Glomerular visceral epithelial cell (primary cell): ENCODE measurements at regions not wholly inside any gene's neighbourhood (a gene's known extent, or its start where the extent isn't known, plus 50 kb on each side); places are given as distances from the start of the nearest gene placed in this dataset.
A peak's percentile ranks its signal among the peaks of the same experiment; 100 is the strongest.

Experiments used
- DNase-seq: peaks from one replicate; pipeline ENCODE4 v3.0.0-alpha.2; 2016; ENCODE audit errors: extremely low spot score

GRCh38 chr6:44500074-44500473 lies 112.6 kb downstream of the CDC5L start:
- no peak for DNase-seq

DNA sequence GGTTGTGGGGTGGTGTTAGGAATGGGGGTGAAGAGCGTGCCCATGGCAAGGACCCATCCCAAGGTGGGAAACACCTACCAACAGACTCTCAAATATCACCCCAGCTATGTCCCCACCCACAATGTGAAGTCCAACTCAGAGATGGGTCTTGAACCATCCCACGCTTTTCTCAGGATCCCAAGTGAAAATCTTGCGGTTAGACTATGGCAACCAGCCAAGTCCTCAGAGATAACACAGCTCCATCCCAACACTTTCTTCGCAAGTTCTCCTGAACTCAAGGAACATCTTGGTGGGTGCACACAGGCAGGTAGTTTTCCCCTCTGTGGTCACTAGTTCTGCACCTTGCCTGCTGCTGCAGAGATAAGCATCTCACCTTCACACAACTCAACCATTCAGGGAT lies 116.0 kb downstream of the CDC5L start:
- DNase-seq = no peak

- no peak for DNase-seq
Observed at GRCh38 chr6:44504301-44504791, 116.8 kb downstream of the CDC5L start.

DNA sequence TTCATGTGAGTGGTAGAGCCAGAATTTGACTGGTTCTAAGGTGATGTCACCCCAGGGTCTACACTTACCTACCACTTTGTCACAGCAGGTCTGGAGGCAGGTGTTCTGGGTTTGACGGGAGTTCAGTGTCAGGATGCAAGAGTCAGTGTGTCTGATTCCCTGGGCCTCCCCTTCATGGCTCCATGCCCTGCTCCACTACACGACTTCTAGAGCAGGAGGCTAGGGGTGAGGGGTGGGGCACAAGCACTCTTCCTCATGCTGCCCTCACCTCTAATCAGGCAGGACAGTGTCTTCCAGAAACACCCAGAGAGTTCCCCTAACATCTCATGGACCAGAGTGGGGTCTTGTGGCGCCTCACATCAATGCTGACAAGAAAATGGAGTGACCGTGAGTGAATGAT lies 118.2 kb downstream of the CDC5L start:
- no peak for DNase-seq

GRCh38 chr6:44507014-44507413 lies 119.5 kb downstream of the CDC5L start:
- no peak for DNase-seq

GRCh38 chr6:44508646-44509045 lies 121.1 kb downstream of the CDC5L start:
- DNase-seq = peak; percentile 27

DNA sequence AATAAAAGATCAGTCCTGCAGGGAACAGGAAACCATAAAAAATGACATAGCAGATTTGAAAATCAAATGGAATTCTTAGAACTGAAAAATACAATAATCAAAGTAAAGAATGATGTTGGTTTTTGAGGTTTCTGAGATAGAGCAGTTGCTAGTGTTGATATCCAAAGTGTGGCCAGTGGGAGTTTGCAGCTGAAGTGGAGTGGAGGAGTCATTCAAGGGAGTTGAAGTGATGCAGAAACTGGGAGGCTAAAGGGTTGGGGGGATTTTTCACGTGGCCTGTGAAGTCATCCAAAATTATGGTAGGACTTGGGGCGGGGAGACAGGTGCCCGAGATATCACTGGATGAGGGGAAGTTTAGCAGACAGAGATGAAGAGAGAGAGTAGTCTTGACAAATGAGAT lies 123.6 kb downstream of the CDC5L start:
- DNase-seq = no peak

- no peak for DNase-seq
Observed at GRCh38 chr6:44512868-44513741, 125.6 kb downstream of the CDC5L start.

DNA sequence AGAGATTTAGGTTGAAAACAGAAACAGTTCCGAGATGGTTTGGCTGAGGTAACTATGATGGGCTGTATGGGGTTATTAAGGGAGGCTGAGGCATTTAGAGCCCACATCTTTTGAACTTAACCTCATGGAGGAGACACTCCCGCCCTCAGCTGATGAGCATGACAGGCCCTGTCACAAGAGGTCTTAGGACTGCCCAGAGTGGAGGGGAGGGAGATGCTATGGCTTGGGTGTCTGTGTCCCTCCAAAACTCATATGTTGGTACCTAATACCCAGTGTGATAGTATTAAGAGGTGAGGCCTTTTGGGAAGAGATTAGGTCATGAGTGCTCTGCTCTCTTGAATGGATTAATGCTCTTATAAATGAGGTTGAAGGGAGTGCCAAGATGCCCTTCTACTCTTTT lies 126.6 kb downstream of the CDC5L start:
- no peak for DNase-seq

DNA sequence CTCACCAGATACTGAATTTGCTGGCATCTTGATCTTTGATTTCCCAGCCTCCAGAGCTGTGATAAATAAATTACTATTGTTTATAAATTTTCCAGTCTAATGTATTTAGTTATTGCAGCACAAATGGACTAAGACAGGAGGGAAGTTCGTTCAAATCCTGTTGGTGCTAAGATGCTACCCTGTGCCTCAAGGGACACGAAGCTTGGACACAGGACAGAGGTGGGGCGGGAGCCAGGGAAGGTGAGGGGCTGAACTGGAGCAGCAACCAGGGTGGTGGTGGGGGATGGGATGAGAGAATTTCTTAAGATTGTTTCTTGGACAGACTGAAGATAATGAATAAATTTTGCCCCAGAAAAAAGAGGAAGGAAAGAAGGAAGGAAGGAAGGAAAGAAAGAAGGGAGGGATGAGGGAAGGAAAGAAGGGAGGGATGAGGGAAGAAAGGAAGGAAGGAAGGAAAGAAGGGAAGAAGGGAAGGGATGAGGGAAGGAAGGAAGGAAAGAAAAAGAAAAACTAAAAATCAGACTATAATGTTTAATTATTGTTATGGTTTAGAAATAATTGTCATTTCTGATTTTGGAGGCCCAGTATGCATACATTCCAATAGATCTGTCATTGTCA lies 127.2 kb downstream of the CDC5L start:
- DNase-seq = no peak

DNA sequence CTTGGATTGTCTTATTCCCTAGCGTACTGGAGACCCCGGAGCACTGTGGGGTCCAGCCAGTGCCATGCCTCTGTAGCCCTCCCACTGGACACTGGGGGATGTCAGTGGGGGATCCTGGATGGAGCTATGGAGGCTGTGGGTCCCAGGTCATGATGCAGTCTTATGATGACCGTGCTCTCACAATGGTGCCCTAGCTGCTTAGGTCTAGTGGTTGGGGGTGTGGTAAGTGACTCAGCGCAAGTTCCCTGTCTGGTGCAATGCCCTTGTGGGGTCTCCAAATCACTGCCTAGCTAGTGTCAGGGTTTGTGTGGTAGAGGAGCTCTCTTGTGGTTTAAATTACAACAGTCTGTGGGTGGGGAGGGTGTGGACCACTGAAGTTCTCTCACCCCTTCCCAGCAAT lies 135.4 kb downstream of the CDC5L start:
- DNase-seq = no peak

DNA sequence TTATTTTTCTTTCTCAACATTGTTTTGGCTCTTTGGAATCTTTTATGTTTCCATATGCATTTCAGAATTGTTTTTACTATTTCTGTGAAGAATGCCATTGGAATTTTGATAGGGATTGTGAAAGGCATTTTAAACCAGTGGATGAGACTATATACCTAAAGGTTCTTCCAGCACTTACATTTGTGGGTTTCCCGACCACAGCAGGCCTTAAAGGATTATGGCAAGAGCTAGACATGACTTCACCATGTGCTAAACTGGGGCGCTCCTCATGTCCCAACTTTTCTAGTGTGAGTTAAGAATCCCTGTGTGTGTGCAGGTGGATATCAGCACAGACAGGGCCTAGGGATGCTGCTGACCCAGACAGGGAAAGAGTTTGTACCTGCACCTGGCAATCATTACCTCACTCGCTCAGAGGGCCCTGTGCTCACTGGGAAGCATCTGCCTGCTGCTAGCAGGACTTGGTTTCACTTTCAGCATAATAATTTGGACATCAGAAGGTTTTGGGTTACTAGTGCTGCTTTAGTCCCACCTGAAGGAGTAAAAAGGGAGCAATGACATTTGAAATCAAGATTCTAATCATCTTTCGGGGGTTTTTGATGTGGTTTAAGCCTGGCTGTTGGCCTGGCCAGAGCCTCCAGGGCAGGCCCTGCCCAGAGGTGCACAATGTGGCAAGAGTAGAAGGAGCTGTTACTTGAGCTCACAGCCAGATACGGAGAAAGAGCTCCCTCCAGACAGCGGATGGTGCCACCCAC lies 137.1 kb downstream of the CDC5L start:
- no peak for DNase-seq

DNA sequence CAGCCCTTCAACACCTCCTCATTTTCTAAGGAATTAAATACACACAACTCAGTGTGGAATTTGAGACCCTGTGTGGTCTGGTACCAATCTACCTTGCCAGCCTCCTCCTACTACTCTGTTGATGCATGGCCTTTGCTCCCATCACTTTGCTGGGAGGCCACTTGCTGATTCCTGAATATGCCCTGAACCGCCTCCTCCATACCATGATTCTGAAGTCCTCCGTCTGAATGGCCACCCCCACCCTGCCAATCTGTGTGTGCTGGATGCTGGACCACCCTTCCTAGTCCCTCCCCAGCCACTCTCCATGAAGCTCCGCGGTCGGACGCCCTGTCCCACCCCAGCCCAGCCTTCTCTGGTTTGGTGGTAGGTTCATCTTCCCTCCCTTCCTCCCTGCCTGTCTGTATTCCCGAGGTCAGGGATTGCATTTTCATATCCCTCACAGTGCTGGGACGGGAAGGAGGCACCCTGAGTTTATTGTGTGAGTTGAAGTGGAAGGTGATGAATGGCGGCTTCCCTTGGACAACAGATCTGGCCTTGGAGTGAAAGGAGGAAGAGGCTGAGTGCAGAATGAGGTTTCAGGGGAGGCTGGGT lies 138.3 kb downstream of the CDC5L start:
- DNase-seq = no peak

GRCh38 chr6:44527181-44527580 lies 139.7 kb downstream of the CDC5L start:
- no peak for DNase-seq

DNA sequence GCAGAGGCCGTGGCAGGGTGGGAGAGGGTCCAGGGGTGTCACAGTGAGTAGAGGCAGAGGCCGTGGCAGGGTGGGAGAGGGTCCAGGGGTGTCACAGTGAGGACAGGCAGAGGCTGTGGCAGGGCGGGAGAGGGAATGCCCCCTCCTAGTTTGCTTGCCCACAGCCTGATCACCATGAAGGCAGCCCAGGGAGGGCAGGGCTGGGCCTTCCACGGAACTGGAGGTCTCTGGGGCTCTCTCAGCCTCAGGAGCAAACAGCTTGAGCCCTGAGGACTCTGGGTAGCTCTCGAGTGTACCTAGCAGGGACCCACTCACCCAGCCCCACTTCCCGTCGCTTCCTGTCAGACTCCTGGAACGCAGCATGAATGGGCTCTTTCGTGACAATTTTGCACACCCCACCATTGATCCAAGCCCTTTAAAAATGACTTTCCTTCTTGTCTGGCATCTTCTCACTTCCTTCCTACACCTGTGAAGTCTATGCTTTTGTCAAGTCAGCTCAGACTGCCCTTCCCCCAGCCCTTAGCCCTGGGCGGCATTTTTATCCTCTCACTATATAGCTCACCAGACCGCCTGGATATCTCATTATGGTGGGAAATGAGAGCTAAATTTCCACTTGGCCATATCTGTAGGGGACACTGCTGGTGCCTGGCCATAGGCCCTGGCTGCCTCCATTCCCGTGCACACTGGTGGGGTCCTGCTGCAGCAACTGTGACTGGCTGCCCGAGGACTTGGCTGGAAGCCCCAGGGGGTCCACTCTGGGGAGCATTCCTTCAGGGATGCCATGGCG lies 140.3 kb downstream of the CDC5L start:
- no peak for DNase-seq

DNA sequence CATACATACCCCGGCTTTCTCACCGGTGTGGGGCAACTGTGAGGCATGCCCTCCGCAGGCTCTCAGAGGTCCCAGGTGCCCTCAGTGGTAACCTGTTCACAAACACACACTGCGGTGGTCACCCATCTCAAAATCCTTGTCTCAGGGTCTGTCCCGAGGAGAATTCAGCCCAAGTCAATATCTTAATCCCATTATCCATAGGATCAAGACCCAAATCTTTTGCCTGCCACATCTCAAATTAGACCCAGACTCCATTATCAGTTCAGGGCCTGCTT lies 140.8 kb downstream of the CDC5L start:
- no peak for DNase-seq

DNA sequence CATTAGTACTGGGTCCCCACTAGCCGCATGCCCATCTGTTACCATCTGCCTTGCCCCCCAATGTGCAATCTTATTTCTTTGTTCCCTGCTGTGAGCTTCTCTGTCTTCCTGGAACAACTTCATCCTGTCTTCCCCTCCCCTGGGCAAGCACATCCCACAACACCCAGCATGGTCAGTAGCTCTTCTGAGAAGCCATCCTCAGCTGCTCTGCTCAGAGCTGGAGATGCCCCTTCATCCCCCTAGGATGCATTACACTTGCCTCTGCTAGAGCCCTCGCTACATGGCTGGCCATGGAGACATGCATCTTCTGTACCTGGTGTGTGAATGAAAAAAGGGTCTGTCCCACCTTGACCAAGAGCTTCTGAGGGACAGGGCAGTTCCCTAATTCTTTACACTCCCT lies 141.2 kb downstream of the CDC5L start:
- DNase-seq = no peak

GRCh38 chr6:44529146-44529905 lies 141.8 kb downstream of the CDC5L start:
- no peak for DNase-seq

GRCh38 chr6:44530209-44530909 lies 142.9 kb downstream of the CDC5L start:
- DNase-seq = no peak

GRCh38 chr6:44530910-44531234 lies 143.4 kb downstream of the CDC5L start:
- no peak for DNase-seq
